Astrocyte of the spinal cord (primary cell): ENCODE measurements at regions not wholly inside any gene's neighbourhood (a gene's known extent, or its start where the extent isn't known, plus 50 kb on each side); places are given as distances from the start of the nearest gene placed in this dataset.
"Not testable (repeated sequence)": the region's sequence is repeated elsewhere in the genome, so short reads cannot be mapped to it uniquely, and the experiment has no call there.

ENCODE experiments used
- DNase-seq: peaks from one replicate; pipeline ENCODE4 v3.0.0; 2011; ENCODE audit warnings: low read depth, low spot score
- H3K4me3 ChIP-seq: 2 replicates; pipeline ENCODE4 v1.5.1; 2011; ENCODE audit warnings: low read depth, mild to moderate bottlenecking, low read length, moderate library complexity
- CTCF ChIP-seq: IDR thresholded peaks from 2 replicates; pipeline ENCODE4 v1.5.1; 2012; ENCODE audit warnings: low read depth, mild to moderate bottlenecking, low read length, inconsistent platforms
- in situ Hi-C: cut with HindIII; loops from 2 replicates; pipeline ENCODE4 v1.10.0; 2017; ENCODE audit warnings: low sequenced_read_pairs

- in situ Hi-C loops = no loop called here
- TF ChIP-seq CTCF = no peak
Observed at GRCh38 chr11:114799476-114799875, 121.1 kb downstream of the NXPE2 start.

GRCh38 chr11:114801773-114802172, 123.4 kb downstream of the NXPE2 start:
- in situ Hi-C loops = no loop called here
- DNase-seq = no peak
- H3K4me3 ChIP-seq = no peak overlapping the region
- no peak for TF ChIP-seq CTCF

More at GRCh38 chr11:114799476-114799875, 121.1 kb downstream of the NXPE2 start:
- DNase-seq = no peak
- H3K4me3 ChIP-seq = no peak overlapping the region

- TF ChIP-seq CTCF = no peak
- DNase-seq = no peak
- H3K4me3 ChIP-seq = no peak overlapping the region
- in situ Hi-C loops = no loop called here
Observed at GRCh38 chr11:114802878-114803277, 124.6 kb downstream of the NXPE2 start.

- H3K4me3 ChIP-seq, DNase-seq, in situ Hi-C loops: not testable (repeated sequence)
Observed at GRCh38 chr11:114805431-114805830, 127.1 kb downstream of the NXPE2 start.

- no peak for DNase-seq
- TF ChIP-seq CTCF = no peak
- in situ Hi-C loops = no loop called here
- no peak overlapping the region for H3K4me3 ChIP-seq
Observed at GRCh38 chr11:114811971-114812370, 133.6 kb downstream of the NXPE2 start.

- H3K4me3 ChIP-seq = no peak overlapping the region
- no peak for TF ChIP-seq CTCF
- in situ Hi-C loops = no loop called here
- no peak for DNase-seq
Observed at GRCh38 chr11:114812733-114813132, 134.4 kb downstream of the NXPE2 start.

- in situ Hi-C loops = no loop called here
- DNase-seq = no peak
- no peak for TF ChIP-seq CTCF
- H3K4me3 ChIP-seq = no peak overlapping the region
Observed at GRCh38 chr11:114813189-114813718, 134.9 kb downstream of the NXPE2 start.
